ENCODE measurements at regions not wholly inside any gene's neighbourhood (a gene's known extent, or its start where the extent isn't known, plus 50 kb on each side); places are given as distances from the start of the nearest gene placed in this dataset.

- TF ChIP-seq, protein P1, sequence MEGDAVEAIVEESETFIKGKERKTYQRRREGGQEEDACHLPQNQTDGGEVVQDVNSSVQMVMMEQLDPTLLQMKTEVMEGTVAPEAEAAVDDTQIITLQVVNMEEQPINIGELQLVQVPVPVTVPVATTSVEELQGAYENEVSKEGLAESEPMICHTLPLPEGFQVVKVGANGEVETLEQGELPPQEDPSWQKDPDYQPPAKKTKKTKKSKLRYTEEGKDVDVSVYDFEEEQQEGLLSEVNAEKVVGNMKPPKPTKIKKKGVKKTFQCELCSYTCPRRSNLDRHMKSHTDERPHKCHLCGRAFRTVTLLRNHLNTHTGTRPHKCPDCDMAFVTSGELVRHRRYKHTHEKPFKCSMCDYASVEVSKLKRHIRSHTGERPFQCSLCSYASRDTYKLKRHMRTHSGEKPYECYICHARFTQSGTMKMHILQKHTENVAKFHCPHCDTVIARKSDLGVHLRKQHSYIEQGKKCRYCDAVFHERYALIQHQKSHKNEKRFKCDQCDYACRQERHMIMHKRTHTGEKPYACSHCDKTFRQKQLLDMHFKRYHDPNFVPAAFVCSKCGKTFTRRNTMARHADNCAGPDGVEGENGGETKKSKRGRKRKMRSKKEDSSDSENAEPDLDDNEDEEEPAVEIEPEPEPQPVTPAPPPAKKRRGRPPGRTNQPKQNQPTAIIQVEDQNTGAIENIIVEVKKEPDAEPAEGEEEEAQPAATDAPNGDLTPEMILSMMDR (IDR thresholded peaks at IDR 0.05) = no peak
- no peak for TF ChIP-seq POLR2A (IDR thresholded peaks at IDR 0.05)
Measured at GRCh38 chr3:117874028-117874690, 1160.5 kb downstream of the IGSF11 start.

Data from Peyer's patch (tissue), 4 donors.